Caco-2 (cell line): ENCODE measurements at regions not wholly inside any gene's neighbourhood (a gene's known extent, or its start where the extent isn't known, plus 50 kb on each side); places are given as distances from the start of the nearest gene placed in this dataset.

ENCODE experiments used
- BruUV-seq: library from RNA; stranded (reverse); fragments of 400-500 nt; replicated peaks from 2 replicates; lab custom pipeline; 2021; lab: Mats Ljungman, UMichigan
- CTCF ChIA-PET: fragments of 300-600 bp; sonication (Branson Sonifier 250); formaldehyde crosslinking; loops from one replicate; lab custom pipeline; 2022; ENCODE audit warnings: antibody characterized with exemption; lab: Charles Lee
- POLR2A ChIA-PET: fragments of 300-600 bp; sonication (Branson Sonifier 250); formaldehyde crosslinking; loops from one replicate; lab custom pipeline; 2022; ENCODE audit warnings: antibody characterized with exemption; lab: Charles Lee
- DNase-seq, 2 experiments: peaks; one replicate each; pipeline versions ENCODE4 v3.0.0 to v3.0.0-alpha.2; 2020 to 2022
- H3K27me3 ChIP-seq: replicated peaks from 2 replicates; pipeline ENCODE4 v1.6.0; 2011; ENCODE audit warnings: low read length; ENCODE audit not compliant: control insufficient read depth, insufficient read depth
- H3K36me3 ChIP-seq: 2 replicates; pipeline ENCODE4 v1.5.1; 2011; ENCODE audit warnings: low read length; ENCODE audit not compliant: control insufficient read depth, insufficient read depth
- H3K4me1 ChIP-seq: fragments of 250-450 bp; sonication (Bioruptor Pico); 2 replicates; pipeline ENCODE4 v1.5.1; 2020; ENCODE audit warnings: mild to moderate bottlenecking
- H3K4me3 ChIP-seq: 2 replicates; pipeline ENCODE4 v1.5.1; 2011; ENCODE audit warnings: low read depth, mild to moderate bottlenecking, control low read depth, low read length
- H3K9me3 ChIP-seq: fragments of 250-450 bp; sonication (Bioruptor Pico); 2 replicates; pipeline ENCODE4 v1.5.1; 2020; ENCODE audit warnings: mild to moderate bottlenecking, moderate library complexity
- H3K27ac Mint-ChIP-seq: one replicate; pipeline ENCODE4 v1.8.0; 2022; ENCODE audit warnings: mixed read lengths; ENCODE audit not compliant: unreplicated experiment
- H3K27me3 Mint-ChIP-seq: one replicate; pipeline ENCODE4 v1.8.0; 2022; ENCODE audit warnings: mixed read lengths; ENCODE audit not compliant: insufficient read depth, unreplicated experiment
- H3K36me3 Mint-ChIP-seq: one replicate; pipeline ENCODE4 v1.8.0; 2022; ENCODE audit warnings: mild to moderate bottlenecking, mixed read lengths; ENCODE audit not compliant: insufficient read depth, unreplicated experiment
- H3K4me1 Mint-ChIP-seq: one replicate; pipeline ENCODE4 v1.8.0; 2022; ENCODE audit warnings: low read depth, mixed read lengths; ENCODE audit not compliant: unreplicated experiment
- H3K4me3 Mint-ChIP-seq: one replicate; pipeline ENCODE4 v1.8.0; 2022; ENCODE audit warnings: mild to moderate bottlenecking, moderate library complexity, mixed read lengths; ENCODE audit not compliant: unreplicated experiment
- H3K9me3 Mint-ChIP-seq: one replicate; pipeline ENCODE4 v1.8.0; 2022; ENCODE audit warnings: mixed read lengths; ENCODE audit not compliant: unreplicated experiment
- CTCF ChIP-seq, 2 experiments: fragments of 200-600 bp in 1 of 2; IDR thresholded peaks; 1 replicate in 1 of 2; 2 replicates in 1 of 2; pipeline versions ENCODE4 v1.5.1 to v1.8.0; 2011 to 2022; ENCODE audit warnings: antibody characterized with exemption in 1 of 2, control low read depth in 1 of 2, inconsistent platforms in 1 of 2, low read depth in 1 of 2, low read length in 1 of 2, mild to moderate bottlenecking in 1 of 2, moderate library complexity in 1 of 2; ENCODE audit not compliant: insufficient read depth in 1 of 2, severe bottlenecking in 1 of 2, unreplicated experiment in 1 of 2
- intact Hi-C: fragments of 100-400 bp; cut with micrococcal nuclease; formaldehyde crosslinking; loops from one replicate; pipeline ENCODE4 v1.10.0; 2022; ENCODE audit not compliant: unreplicated experiment

- Mint-ChIP-seq H3K27me3 (no peaks in the 10 kb centered on the region), H3K36me3 (no peaks in the 10 kb centered on the region), H3K9me3 (no peaks in the 10 kb centered on the region), H3K4me3 (no peak overlapping the region), H3K27ac (no peak overlapping the region), H3K4me1 (no peaks in the 10 kb centered on the region)
- Histone ChIP-seq H3K4me1 (no peaks in the 10 kb centered on the region), H3K9me3 (no peaks in the 10 kb centered on the region), H3K4me3 (no peak overlapping the region), H3K27me3 (no peaks in the 10 kb centered on the region), H3K36me3 (no peaks in the 10 kb centered on the region)
- CTCF ChIA-PET = no interaction called here
- intact Hi-C loops = no loop called here
- no TSS peak for BruUV-seq
- no peak for DNase-seq
- POLR2A ChIA-PET = no interaction called here
- no peak for TF ChIP-seq CTCF (IDR thresholded peaks at IDR 0.05; ENCODE audit: insufficient read depth in 1 of 2, low read depth in 1 of 2, low read length in 1 of 2, severe bottlenecking in 1 of 2, unreplicated experiment in 1 of 2)
Measured at GRCh38 chr3:82473864-82474541, 712.6 kb upstream of the GBE1 start.

- CTCF ChIA-PET = no interaction called here
- no peak for DNase-seq
Measured at GRCh38 chr3:82467051-82467450, 705.6 kb upstream of the GBE1 start.

GRCh38 chr3:82462977-82463376, 701.5 kb upstream of the GBE1 start:
- ChIA-PET CTCF (no interaction called here), POLR2A (no interaction called here)
- no peaks in the 10 kb centered on the region for H3K27me3 Mint-ChIP-seq
- H3K36me3 Mint-ChIP-seq = no peaks in the 10 kb centered on the region
- BruUV-seq = no TSS peak
- no peaks in the 10 kb centered on the region for H3K36me3 ChIP-seq
- H3K9me3 ChIP-seq = no peaks in the 10 kb centered on the region
- no peaks in the 10 kb centered on the region for H3K4me1 Mint-ChIP-seq
- TF ChIP-seq CTCF (IDR thresholded peaks at IDR 0.05; ENCODE audit: insufficient read depth in 1 of 2, low read depth in 1 of 2, low read length in 1 of 2, severe bottlenecking in 1 of 2, unreplicated experiment in 1 of 2) = no peak
- no peak overlapping the region for H3K27ac Mint-ChIP-seq
- DNase-seq = no peak
- peaks cover 5% of the 10 kb centered on the region for H3K9me3 Mint-ChIP-seq
- no peaks in the 10 kb centered on the region for H3K27me3 ChIP-seq
- H3K4me3 ChIP-seq = no peak overlapping the region
- no peaks in the 10 kb centered on the region for H3K4me1 ChIP-seq
- intact Hi-C loops = no loop called here
- no peak overlapping the region for H3K4me3 Mint-ChIP-seq

More at GRCh38 chr3:82467051-82467450, 705.6 kb upstream of the GBE1 start:
- H3K9me3 ChIP-seq = no peaks in the 10 kb centered on the region
- intact Hi-C loops = no loop called here
- no TSS peak for BruUV-seq
- H3K9me3 Mint-ChIP-seq = peaks cover 5% of the 10 kb centered on the region
- no peaks in the 10 kb centered on the region for H3K36me3 ChIP-seq
- H3K4me3 Mint-ChIP-seq = no peak overlapping the region
- POLR2A ChIA-PET = no interaction called here
- no peaks in the 10 kb centered on the region for H3K4me1 ChIP-seq
- H3K4me3 ChIP-seq = no peak overlapping the region
- no peaks in the 10 kb centered on the region for H3K4me1 Mint-ChIP-seq
- TF ChIP-seq CTCF (IDR thresholded peaks at IDR 0.05; ENCODE audit: insufficient read depth in 1 of 2, low read depth in 1 of 2, low read length in 1 of 2, severe bottlenecking in 1 of 2, unreplicated experiment in 1 of 2) = no peak
- H3K36me3 Mint-ChIP-seq = no peaks in the 10 kb centered on the region
- H3K27ac Mint-ChIP-seq = no peak overlapping the region
- H3K27me3 Mint-ChIP-seq = no peaks in the 10 kb centered on the region
- no peaks in the 10 kb centered on the region for H3K27me3 ChIP-seq
